HCT116 (cell line): ENCODE measurements at regions not wholly inside any gene's neighbourhood (a gene's known extent, or its start where the extent isn't known, plus 50 kb on each side); places are given as distances from the start of the nearest gene placed in this dataset.

Source experiments
- ATAC-seq: fragments of 200-7000 bp; cut with Tn5 transposase; 2 replicates; pipeline ENCODE4 v1.9.1; 2020; ENCODE audit warnings: mild to moderate bottlenecking, moderate library complexity
- BruUV-seq: library from RNA; stranded (reverse); fragments of 400-500 nt; replicated peaks from 2 replicates; lab custom pipeline; 2021; lab: Mats Ljungman, UMichigan
- CTCF ChIA-PET: fragments of 300-600 bp; sonication (Branson Sonifier 250); formaldehyde crosslinking; loops from one replicate; lab custom pipeline; 2021; ENCODE audit warnings: antibody characterized with exemption; lab: Charles Lee
- POLR2A ChIA-PET: fragments of 300-600, 350-600 bp; sonication (Branson Sonifier 250); formaldehyde crosslinking; loops from one replicate; lab custom pipeline; 2021; ENCODE audit warnings: antibody characterized with exemption; lab: Charles Lee
- RAD21 ChIA-PET, 2 experiments: fragments of 300-600 bp; sonication (Branson Sonifier 250); formaldehyde crosslinking; loops; one replicate each; lab custom pipeline; 2023; ENCODE audit warnings: low total read pairs in 2 of 2; ENCODE audit not compliant: uncharacterized antibody in 2 of 2, unreplicated experiment in 2 of 2, low non-redundant PET in 1 of 2; lab: Charles Lee
- DNase-seq: peaks from one replicate; pipeline ENCODE4 v3.0.0-alpha.2; 2010; ENCODE audit warnings: low read depth, low spot score
- H2AFZ ChIP-seq: fragments of 200-600 bp; shearing (Covaris generic), sonication (generic); 2 replicates; pipeline ENCODE4 v1.6.1; 2017; ENCODE audit warnings: low read depth, mixed run types, mixed read lengths, antibody characterized with exemption, low read length; ENCODE audit not compliant: poor library complexity, severe bottlenecking
- H3K27ac ChIP-seq: 2 replicates; pipeline ENCODE4 v1.5.1; 2012; ENCODE audit warnings: low read depth, low read length
- H3K27me3 ChIP-seq: fragments of 200-600 bp; sonication (generic); 2 replicates; pipeline ENCODE4 v1.6.1; 2016; ENCODE audit warnings: mixed run types, low read length, mixed read lengths; ENCODE audit not compliant: insufficient read depth
- H3K36me3 ChIP-seq, 2 experiments: fragments of 200-500 bp in 1 of 2; fragments of 200-600 bp in 1 of 2; sonication (Bioruptor generic) in 1 of 2; sonication (generic) in 1 of 2; 2 replicates each; pipeline versions ENCODE4 v1.5.1 to v1.6.1; 2014 to 2016; ENCODE audit warnings: low read length in 2 of 2, inconsistent platforms in 1 of 2, mixed read lengths in 1 of 2, mixed run types in 1 of 2; ENCODE audit not compliant: insufficient read depth in 2 of 2, control insufficient read depth in 1 of 2
- H3K4me1 ChIP-seq, 2 experiments: fragments of 200-600 bp in 1 of 2; sonication (generic) in 1 of 2; 2 replicates each; pipeline versions ENCODE4 v1.5.1 to v1.6.1; 2012 to 2017; ENCODE audit warnings: low read length in 2 of 2, inconsistent platforms in 1 of 2, mild to moderate bottlenecking in 1 of 2, mixed read lengths in 1 of 2, mixed run types in 1 of 2, moderate library complexity in 1 of 2; ENCODE audit not compliant: insufficient read depth in 2 of 2, control insufficient read depth in 1 of 2
- H3K4me2 ChIP-seq: fragments of 200-600 bp; sonication (generic); 2 replicates; pipeline ENCODE4 v1.6.1; 2017; ENCODE audit warnings: mixed run types, low read length, mixed read lengths
- H3K4me3 ChIP-seq, 2 experiments: fragments of 200-600 bp in 1 of 2; sonication (generic) in 1 of 2; replicated peaks in 1 of 2; 2 replicates each; pipeline ENCODE4 v1.5.1; 2011 to 2016; ENCODE audit warnings: low read length in 2 of 2, control low read depth in 1 of 2, low read depth in 1 of 2, mild to moderate bottlenecking in 1 of 2, mixed read lengths in 1 of 2, mixed run types in 1 of 2
- H3K79me2 ChIP-seq: fragments of 200-600 bp; sonication (generic); 2 replicates; pipeline ENCODE4 v1.6.1; 2017; ENCODE audit warnings: mild to moderate bottlenecking, mixed run types, low read length, moderate library complexity, mixed read lengths; ENCODE audit not compliant: insufficient read depth
- H3K9ac ChIP-seq: fragments of 200-600 bp; sonication (generic); 2 replicates; pipeline ENCODE4 v1.6.1; 2016; ENCODE audit warnings: low read length, mixed read lengths
- H3K9me2 ChIP-seq: fragments of 200-600 bp; sonication (generic), shearing (Covaris generic); 2 replicates; pipeline ENCODE4 v1.6.1; 2017; ENCODE audit warnings: mixed run types, mild to moderate bottlenecking, moderate library complexity; ENCODE audit not compliant: insufficient read depth
- H3K9me3 ChIP-seq, 2 experiments: fragments of 200-500 bp in 1 of 2; fragments of 200-600 bp in 1 of 2; sonication (Bioruptor generic) in 1 of 2; sonication (generic) in 1 of 2; 2 replicates each; pipeline ENCODE4 v1.6.1; 2014 to 2017; ENCODE audit warnings: low read length in 2 of 2, mixed read lengths in 2 of 2, inconsistent platforms in 1 of 2, low read depth in 1 of 2, mild to moderate bottlenecking in 1 of 2, mixed run types in 1 of 2, moderate library complexity in 1 of 2; ENCODE audit not compliant: control insufficient read depth in 1 of 2, insufficient read depth in 1 of 2
- H4K20me1 ChIP-seq: fragments of 200-600 bp; sonication (generic), shearing (Covaris generic); 2 replicates; pipeline ENCODE4 v1.6.1; 2017; ENCODE audit warnings: mixed run types, mild to moderate bottlenecking, moderate library complexity; ENCODE audit not compliant: insufficient read depth
- EGR1 ChIP-seq: IDR thresholded peaks from 2 replicates; pipeline ENCODE4 v1.6.1; 2012; ENCODE audit warnings: low read depth
- EZH2 ChIP-seq: fragments of 200-600 bp; sonication (generic); IDR thresholded peaks from 2 replicates; pipeline ENCODE4 v1.6.1; 2017; ENCODE audit warnings: antibody characterized with exemption, mixed run types
- FOSL1 ChIP-seq: IDR thresholded peaks from 2 replicates; pipeline ENCODE4 v1.6.1; 2012; ENCODE audit warnings: low read depth
- JUND ChIP-seq: IDR thresholded peaks from 2 replicates; pipeline ENCODE4 v1.6.1; 2012
- TCF7L2 ChIP-seq: IDR thresholded peaks from 2 replicates; pipeline ENCODE4 v1.7.0; 2011; ENCODE audit warnings: borderline replicate concordance, inconsistent platforms; ENCODE audit not compliant: insufficient read depth, insufficient read length; ENCODE audit errors: extremely low read depth
- ZNF274 ChIP-seq: fragments of 200-500 bp; sonication (Bioruptor generic); IDR thresholded peaks from 2 replicates; pipeline ENCODE4 v1.6.1; 2014; ENCODE audit warnings: mild to moderate bottlenecking, low read depth, low read length, inconsistent platforms
- intact Hi-C: fragments of 100-400 bp; cut with micrococcal nuclease; formaldehyde crosslinking; loops from 2 replicates; pipeline ENCODE4 v1.10.0; 2022
- TF ChIP-seq, protein P1 (sequence below), 3 experiments: fragments of 200-600 bp in 1 of 3; sonication (generic) in 1 of 3; IDR thresholded peaks in 2 of 3; conservative IDR thresholded peaks in 1 of 3; 2 replicates each; pipeline ENCODE4 v1.5.1; 2012 to 2017; ENCODE audit warnings: low read depth in 2 of 3, low read length in 2 of 3, antibody characterized with exemption in 1 of 3, borderline replicate concordance in 1 of 3, control low read depth in 1 of 3, mild to moderate bottlenecking in 1 of 3, mixed read lengths in 1 of 3, mixed run types in 1 of 3, moderate library complexity in 1 of 3; ENCODE audit not compliant: insufficient read depth in 1 of 3
- TF ChIP-seq, protein P2 (sequence below): IDR thresholded peaks from 2 replicates; pipeline ENCODE4 v1.6.1; 2012

DNA sequence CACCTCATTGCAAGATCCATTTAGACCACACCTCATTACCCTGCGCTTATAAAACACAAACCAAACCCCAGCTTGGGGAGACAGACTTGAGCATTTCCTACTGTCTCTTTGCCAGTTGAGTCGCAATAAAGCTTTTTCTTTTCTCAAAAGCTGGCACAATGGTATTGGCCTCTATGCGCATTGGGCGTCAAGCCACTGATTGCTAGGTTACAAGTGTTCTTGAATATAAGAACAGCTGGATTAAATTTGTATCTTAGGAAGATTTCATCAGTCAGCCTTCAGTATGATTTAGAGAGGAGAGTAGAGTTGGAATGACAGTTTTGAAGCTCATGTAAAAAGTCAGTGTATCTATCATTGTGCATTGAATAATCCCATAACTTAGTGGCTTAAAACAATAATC, 84.9 kb upstream of the RAB4A start:
- Histone ChIP-seq H3K27ac (no peak overlapping the region), H3K9me2 (no peaks in the 10 kb centered on the region), H3K4me2 (no peak overlapping the region), H3K4me1 (no peaks in the 10 kb centered on the region; a peak in 1 of 4 replicates), H3K4me3 (no peak overlapping the region), H3K79me2 (no peaks in the 10 kb centered on the region), H4K20me1 (no peaks in the 10 kb centered on the region), H2AFZ (no peak overlapping the region), H3K9ac (no peak overlapping the region), H3K27me3 (no peaks in the 10 kb centered on the region), H3K36me3 (no peaks in the 10 kb centered on the region), H3K9me3 (no peaks in the 10 kb centered on the region)
- BruUV-seq = no TSS peak
- no peak for TF ChIP-seq JUND
- no peak for TF ChIP-seq ZNF274
- no peak for TF ChIP-seq EGR1
- no peak for TF ChIP-seq FOSL1
- no peak for TF ChIP-seq EZH2
- TF ChIP-seq TCF7L2 = no peak
- TF ChIP-seq, protein P1, sequence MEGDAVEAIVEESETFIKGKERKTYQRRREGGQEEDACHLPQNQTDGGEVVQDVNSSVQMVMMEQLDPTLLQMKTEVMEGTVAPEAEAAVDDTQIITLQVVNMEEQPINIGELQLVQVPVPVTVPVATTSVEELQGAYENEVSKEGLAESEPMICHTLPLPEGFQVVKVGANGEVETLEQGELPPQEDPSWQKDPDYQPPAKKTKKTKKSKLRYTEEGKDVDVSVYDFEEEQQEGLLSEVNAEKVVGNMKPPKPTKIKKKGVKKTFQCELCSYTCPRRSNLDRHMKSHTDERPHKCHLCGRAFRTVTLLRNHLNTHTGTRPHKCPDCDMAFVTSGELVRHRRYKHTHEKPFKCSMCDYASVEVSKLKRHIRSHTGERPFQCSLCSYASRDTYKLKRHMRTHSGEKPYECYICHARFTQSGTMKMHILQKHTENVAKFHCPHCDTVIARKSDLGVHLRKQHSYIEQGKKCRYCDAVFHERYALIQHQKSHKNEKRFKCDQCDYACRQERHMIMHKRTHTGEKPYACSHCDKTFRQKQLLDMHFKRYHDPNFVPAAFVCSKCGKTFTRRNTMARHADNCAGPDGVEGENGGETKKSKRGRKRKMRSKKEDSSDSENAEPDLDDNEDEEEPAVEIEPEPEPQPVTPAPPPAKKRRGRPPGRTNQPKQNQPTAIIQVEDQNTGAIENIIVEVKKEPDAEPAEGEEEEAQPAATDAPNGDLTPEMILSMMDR (IDR thresholded peaks at IDR 0.05 in 2 of 3, conservative IDR thresholded peaks at IDR 0.05 in 1 of 3; ENCODE audit: borderline replicate concordance in 1 of 3, insufficient read depth in 1 of 3, low read depth in 2 of 3, low read length in 2 of 3) = no peak
- TF ChIP-seq, protein P2, sequence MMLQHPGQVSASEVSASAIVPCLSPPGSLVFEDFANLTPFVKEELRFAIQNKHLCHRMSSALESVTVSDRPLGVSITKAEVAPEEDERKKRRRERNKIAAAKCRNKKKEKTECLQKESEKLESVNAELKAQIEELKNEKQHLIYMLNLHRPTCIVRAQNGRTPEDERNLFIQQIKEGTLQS = no peak
- intact Hi-C loops = no loop called here
- DNase-seq (no peak), ATAC-seq (no peak)
- ChIA-PET CTCF (no interaction called here), POLR2A (no interaction called here), RAD21 (no interaction called here)
